Activated CD8-positive, alpha-beta memory T cell treated with anti-CD3 and anti-CD28 coated beads for 1 hour (primary cell): ENCODE measurements at regions not wholly inside any gene's neighbourhood (a gene's known extent, or its start where the extent isn't known, plus 50 kb on each side); places are given as distances from the start of the nearest gene placed in this dataset.
"Not testable (repeated sequence)": the region's sequence is repeated elsewhere in the genome, so short reads cannot be mapped to it uniquely, and the experiment has no call there.

ENCODE experiments used
- DNase-seq, 2 donors: peaks; one replicate each; pipeline ENCODE4 v3.0.0-alpha.2; 2020; ENCODE audit warnings: low read depth in 1 of 2; ENCODE audit errors: extremely low read depth in 1 of 2

GRCh38 chr17:43315858-43316521, 82.2 kb upstream of the RNU2-1 start:
- no peak for DNase-seq

GRCh38 chr17:43315369-43315768, 81.6 kb upstream of the RNU2-1 start:
- DNase-seq, result no peak

- no peak for DNase-seq
Observed at GRCh38 chr17:43314611-43315011, 80.8 kb upstream of the RNU2-1 start.

GRCh38 chr17:43312011-43312410, 78.2 kb upstream of the RNU2-1 start:
- DNase-seq, result no peak

GRCh38 chr17:43309505-43310332, 75.9 kb upstream of the RNU2-1 start:
- DNase-seq, result no peak

GRCh38 chr17:43308999-43309398, 75.2 kb upstream of the RNU2-1 start:
- DNase-seq, result no peak

GRCh38 chr17:43304792-43305191, 71.0 kb upstream of the RNU2-1 start:
- not testable (repeated sequence) for DNase-seq

- not testable (repeated sequence) for DNase-seq
Observed at GRCh38 chr17:43303049-43303448, 69.3 kb upstream of the RNU2-1 start.

- DNase-seq, result not testable (repeated sequence)
Observed at GRCh38 chr17:43299300-43300076, 65.7 kb upstream of the RNU2-1 start.

- DNase-seq, result not testable (repeated sequence)
Observed at GRCh38 chr17:43289670-43290069, 55.9 kb upstream of the RNU2-1 start.

GRCh38 chr17:43283606-43284005, 49.8 kb upstream of the RNU2-1 start:
- DNase-seq, result not testable (repeated sequence)
